NCI-H1694 treated with DMSO at 0.1 percent for 48 hours (cell line): ENCODE measurements at regions not wholly inside any gene's neighbourhood (a gene's known extent, or its start where the extent isn't known, plus 50 kb on each side); places are given as distances from the start of the nearest gene placed in this dataset.

ENCODE experiments used
- DNase-seq: peaks from one replicate; lab custom pipeline; 2025; lab: John Stamatoyannopoulos, UW

DNA sequence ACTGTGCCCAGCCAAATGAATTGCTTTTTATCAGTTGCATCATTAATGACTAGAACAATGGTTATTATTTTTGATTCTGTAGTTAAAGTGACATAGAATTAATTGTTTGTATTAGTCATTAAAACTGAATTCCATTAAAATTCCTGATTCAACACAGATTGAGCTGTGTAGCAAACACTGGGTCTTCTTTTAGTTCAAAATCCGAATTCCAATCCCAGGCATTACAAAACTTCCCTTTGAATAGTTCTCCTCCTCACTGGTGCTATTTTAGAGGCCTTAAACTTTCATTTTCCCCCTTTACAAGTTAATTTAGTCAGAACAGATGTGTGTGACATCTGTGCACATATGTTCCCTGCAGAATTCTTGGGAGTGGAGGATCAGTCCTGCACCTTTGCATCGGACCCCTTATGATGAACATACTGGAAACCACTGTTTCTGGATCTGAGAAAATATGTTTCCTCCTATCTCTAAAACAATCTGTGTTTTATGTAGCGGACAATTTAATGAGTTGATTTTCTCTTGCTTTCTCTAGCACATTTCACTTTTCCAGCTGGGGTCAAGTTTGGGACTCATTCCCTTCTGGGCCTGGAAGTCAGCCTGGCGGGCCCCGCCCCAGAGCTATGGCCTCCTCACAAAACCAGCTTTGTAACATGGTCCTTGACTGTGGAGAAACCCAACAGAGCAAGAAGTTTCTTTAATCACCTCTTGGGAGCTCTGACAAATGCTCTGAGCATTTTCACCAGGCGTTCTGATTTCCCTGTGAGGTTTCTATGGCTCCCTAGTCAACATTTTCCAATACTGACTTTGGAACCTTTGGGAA is 87.9 kb upstream of the MAMDC2 start:
- DNase-seq, result no peak

GRCh38 chr9:69961843-69962242 is 81.8 kb upstream of the MAMDC2 start:
- no peak for DNase-seq

DNA sequence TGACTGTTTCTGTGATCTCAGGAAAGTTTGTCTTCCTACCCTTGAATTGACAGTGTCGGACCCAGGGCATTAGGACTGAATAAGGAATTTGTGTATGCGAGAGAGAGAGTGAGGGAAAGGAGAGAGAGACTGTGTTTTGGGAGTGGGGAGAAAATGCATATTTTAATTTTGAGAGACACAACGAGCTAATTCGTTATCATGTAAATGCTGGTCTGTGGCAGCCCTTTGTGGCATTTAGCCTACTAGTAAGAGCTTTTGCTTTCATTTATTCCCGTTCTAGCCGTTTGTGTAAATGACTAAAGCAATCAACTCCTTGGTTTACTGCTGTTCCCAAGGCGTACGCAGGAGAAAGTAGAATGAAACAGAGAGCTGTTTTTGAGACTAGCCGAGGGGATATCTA is 79.8 kb upstream of the MAMDC2 start:
- DNase-seq, result no peak

- no peak for DNase-seq
Measured at GRCh38 chr9:69964446-69964845, 79.2 kb upstream of the MAMDC2 start.

DNA sequence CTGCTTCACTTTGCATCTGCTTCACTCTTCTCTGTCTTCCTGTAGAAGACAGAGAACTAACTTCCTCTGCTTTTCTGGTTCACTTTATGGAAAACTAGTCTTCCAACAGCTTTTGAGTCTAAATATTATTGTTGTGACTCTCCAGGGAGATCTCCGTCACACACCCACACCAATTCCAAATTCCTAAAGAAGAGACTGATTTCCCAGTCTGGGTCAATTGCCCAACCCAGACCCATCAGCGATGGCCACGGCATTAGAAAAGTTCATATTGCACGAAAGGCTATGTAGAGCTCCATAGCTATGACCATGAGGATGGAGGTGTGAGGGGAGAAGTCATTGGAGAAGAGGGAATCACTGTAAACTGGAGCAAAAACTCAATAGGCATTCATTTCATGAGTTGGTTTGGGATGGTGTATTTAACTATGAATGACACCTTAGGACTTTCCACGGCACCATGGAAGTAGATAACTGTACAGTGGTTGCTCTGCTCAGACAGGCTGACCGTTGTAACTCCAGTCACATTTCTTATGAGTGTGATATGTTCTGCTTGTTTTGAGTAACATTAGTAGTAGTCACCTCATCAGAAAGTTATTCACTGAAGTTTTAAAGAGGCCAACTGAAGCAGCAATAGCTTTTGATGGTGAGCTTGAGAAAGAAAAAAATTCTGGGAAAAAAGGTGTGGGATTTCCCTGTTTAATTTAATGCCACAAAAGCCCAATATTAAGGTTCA is 78.1 kb upstream of the MAMDC2 start:
- no peak for DNase-seq

DNA sequence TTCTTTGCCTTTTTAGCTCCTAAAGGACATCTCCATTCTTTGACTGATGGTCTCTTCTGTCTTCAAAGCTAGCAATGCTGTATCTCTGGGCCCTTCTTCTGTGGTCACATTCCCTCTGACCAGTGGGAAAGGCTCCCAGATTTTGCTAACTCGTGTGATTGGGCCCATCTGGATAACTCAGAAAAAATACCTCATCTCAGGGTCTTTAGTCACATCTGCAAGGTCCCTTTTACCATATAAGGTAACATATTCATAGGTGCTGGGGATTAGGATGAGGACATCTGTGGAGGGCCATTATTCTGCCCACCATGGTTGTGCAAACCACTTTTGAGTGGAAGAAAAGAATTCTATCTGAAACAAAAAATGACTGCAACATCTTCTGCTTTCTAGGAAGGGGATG is 76.3 kb upstream of the MAMDC2 start:
- DNase-seq, result no peak

DNA sequence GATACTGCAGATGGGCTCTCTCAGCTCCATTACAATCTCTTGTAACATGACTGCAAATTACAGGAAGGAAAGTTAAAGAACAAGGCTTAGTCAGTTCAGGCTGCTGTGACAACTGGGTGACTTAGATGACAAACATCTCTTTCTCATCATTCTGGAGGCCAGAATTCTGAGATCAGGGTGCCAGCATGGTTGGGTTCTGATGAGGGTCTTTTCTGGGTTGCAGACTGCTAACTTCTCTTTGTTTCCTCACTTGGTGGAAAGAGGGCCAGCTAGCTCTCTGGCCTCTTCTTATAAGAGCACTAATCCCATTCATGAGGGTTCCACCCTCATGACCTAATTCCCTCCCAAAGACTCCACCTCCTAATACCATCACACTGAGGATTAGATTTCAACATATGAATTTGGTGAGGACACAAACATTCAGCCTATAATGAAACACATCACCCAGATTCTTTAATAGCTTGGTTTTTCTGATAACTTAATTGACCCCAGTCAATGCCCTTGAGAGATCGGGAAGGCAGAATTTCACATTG is 73.6 kb upstream of the MAMDC2 start:
- no peak for DNase-seq

- DNase-seq, result peak; percentile 49
Measured at GRCh38 chr9:69971643-69972449, 71.8 kb upstream of the MAMDC2 start.

GRCh38 chr9:69975681-69976080 is 68.0 kb upstream of the MAMDC2 start:
- DNase-seq, result no peak

- no peak for DNase-seq
Measured at GRCh38 chr9:69976152-69976551, 67.5 kb upstream of the MAMDC2 start.

DNA sequence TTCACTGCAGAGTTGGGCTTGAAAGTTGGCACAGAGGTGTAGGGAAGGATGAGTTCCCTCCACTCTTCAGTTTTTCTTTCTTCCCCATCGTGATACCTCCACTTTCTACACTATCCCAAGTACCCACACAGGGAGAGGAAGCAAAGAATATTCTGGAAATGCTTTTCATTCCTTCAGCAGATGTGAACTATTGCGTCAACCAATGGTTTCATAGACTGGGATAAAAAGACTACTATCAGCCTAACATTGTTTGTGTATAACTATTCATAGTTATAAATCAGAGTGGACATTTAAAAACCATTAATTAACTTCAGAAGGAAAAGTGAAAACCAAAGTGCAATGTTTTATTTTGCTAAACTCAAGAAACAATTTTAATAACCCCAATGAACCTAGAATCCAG is 63.6 kb upstream of the MAMDC2 start:
- no peak for DNase-seq

GRCh38 chr9:69980591-69980990 is 63.1 kb upstream of the MAMDC2 start:
- no peak for DNase-seq

DNA sequence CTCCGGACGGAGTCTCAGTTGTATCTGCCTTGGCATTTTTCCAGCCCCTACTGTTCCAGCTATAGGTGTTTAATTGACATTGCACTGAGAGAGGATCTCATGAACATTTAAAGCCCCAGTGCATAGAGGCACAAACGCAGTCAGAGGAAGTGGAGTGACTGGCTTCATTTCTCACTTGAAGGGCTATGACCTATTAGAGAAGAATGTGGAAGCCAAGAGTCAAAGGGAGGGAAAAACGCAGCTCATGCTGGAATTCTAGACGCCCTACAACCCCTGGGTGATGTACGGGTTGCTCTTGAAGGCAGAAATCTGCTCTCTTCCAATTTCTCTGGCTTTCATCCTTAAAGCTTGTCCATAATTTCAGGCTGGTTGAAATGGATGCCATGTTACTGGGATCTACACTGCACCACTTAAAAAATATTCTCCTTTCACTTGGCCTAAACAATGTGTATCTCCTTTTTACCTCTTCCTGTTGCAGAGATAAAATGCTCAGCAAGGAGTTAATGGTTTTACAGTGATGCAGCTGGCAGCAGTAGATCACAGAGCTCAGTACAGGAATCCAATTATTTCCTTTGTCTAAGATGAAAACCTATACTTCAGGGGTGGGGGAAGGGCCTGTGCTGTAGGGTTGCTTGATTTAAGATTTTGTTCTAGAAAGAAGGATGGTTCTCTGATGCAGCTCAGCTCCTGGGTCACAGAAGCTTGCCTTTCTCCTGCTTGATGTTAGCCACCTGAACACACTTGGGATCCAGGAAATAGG is 61.8 kb upstream of the MAMDC2 start:
- no peak for DNase-seq

- DNase-seq, result no peak
Measured at GRCh38 chr9:69984831-69985230, 58.8 kb upstream of the MAMDC2 start.

- no peak for DNase-seq
Measured at GRCh38 chr9:69985971-69986370, 57.7 kb upstream of the MAMDC2 start.

DNA sequence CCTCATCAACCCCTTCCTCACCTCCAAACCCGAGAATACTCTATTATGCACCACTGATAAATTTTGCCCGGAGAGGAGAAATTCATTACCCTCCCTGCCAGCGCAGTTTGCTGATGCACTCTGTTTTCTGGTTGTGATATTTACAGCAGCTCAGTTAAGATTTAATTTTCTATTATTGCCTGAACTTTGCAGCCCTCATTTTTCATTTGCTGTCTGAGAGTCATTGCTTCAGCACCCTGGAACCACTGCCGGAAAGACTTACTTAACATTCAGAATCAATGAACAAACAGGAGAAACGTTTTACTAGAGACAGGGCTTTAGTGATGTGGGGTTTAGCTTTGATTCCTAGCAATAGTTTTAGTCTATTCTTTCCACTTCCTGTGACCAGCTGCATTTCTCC is 56.7 kb upstream of the MAMDC2 start:
- DNase-seq, result no peak

DNA sequence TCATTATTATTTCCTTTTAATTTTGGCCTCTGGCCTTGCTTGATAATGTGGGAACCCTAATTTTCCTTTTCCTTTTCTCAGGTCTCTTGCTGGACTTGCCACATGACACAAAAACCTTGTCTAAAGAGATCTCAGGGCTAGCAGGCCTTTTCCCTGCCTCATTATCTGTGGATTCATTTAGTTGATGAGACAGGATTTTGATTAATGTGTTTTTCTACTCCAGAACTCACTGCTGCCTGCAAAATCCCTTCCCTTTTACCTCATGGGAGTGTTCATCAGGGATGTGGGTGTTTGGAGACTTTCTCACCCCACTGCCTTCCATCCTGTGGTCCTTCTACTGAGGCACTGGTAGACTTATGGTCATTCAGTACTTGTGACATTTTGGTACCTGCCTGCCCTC is 56.2 kb upstream of the MAMDC2 start:
- DNase-seq, result no peak

DNA sequence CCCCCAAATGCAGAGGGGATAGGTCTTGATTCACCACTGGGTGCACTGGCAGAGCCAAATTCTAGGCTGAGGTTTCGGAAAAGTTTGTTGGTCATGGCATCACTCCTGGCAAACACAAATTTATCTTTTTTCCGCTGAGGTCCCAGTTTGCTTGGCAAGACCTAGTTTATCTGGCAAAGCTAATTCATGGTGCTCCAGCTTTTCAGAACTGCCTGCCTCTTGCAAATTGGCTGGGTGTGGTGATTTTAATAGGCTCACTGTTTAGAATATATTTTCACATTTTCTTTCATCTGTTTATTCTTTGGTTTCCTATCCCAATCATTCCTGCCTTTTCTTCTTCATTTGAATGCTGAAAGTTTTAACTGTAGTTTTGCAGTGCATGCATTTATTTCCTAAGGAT is 50.5 kb upstream of the MAMDC2 start:
- DNase-seq, result no peak
